Dendritic cell treated with granulocyte-macrophage colony-stimulating factor and Interleukin-4, amounts not matched to agents 40 ng/mL and 50 ng/mL, for 4 days (primary cell): ENCODE measurements at regions not wholly inside any gene's neighbourhood (a gene's known extent, or its start where the extent isn't known, plus 50 kb on each side); places are given as distances from the start of the nearest gene placed in this dataset.

Experiments used
- H3K27ac Mint-ChIP-seq: one replicate; pipeline ENCODE4 v1.8.0; 2022; ENCODE audit warnings: mild to moderate bottlenecking, mixed read lengths
- H3K27me3 Mint-ChIP-seq: one replicate; pipeline ENCODE4 v1.8.0; 2022; ENCODE audit warnings: mild to moderate bottlenecking, mixed read lengths
- H3K36me3 Mint-ChIP-seq: one replicate; pipeline ENCODE4 v1.8.0; 2022; ENCODE audit warnings: low read depth, mixed read lengths
- H3K4me1 Mint-ChIP-seq: one replicate; pipeline ENCODE4 v1.8.0; 2022; ENCODE audit warnings: low read depth, mixed read lengths
- H3K4me3 Mint-ChIP-seq: one replicate; pipeline ENCODE4 v1.8.0; 2022; ENCODE audit warnings: mild to moderate bottlenecking, moderate library complexity, mixed read lengths
- H3K9me3 Mint-ChIP-seq: one replicate; pipeline ENCODE4 v1.8.0; 2022; ENCODE audit warnings: mixed read lengths
- intact Hi-C: fragments of 100-400 bp; cut with micrococcal nuclease; formaldehyde crosslinking; loops from one replicate; pipeline ENCODE4 v1.15.0; 2022

- intact Hi-C loops: no loop called here
- peaks cover 27% of the 10 kb centered on the region for H3K9me3 Mint-ChIP-seq
- no peak overlapping the region for H3K4me3 Mint-ChIP-seq
- no peaks in the 10 kb centered on the region for H3K27me3 Mint-ChIP-seq
- H3K36me3 Mint-ChIP-seq: no peaks in the 10 kb centered on the region
- H3K27ac Mint-ChIP-seq: no peak overlapping the region
- H3K4me1 Mint-ChIP-seq: peaks cover 18% of the 10 kb centered on the region
Observed at GRCh38 chr7:132654150-132654549, 77.9 kb upstream of the PLXNA4 start.

GRCh38 chr7:132653366-132653930, 77.2 kb upstream of the PLXNA4 start:
- peaks cover 23% of the 10 kb centered on the region for H3K9me3 Mint-ChIP-seq
- H3K4me3 Mint-ChIP-seq: no peak overlapping the region
- intact Hi-C loops: no loop called here
- no peak overlapping the region for H3K27ac Mint-ChIP-seq
- no peaks in the 10 kb centered on the region for H3K36me3 Mint-ChIP-seq
- H3K27me3 Mint-ChIP-seq: no peaks in the 10 kb centered on the region
- peaks cover 18% of the 10 kb centered on the region for H3K4me1 Mint-ChIP-seq

DNA sequence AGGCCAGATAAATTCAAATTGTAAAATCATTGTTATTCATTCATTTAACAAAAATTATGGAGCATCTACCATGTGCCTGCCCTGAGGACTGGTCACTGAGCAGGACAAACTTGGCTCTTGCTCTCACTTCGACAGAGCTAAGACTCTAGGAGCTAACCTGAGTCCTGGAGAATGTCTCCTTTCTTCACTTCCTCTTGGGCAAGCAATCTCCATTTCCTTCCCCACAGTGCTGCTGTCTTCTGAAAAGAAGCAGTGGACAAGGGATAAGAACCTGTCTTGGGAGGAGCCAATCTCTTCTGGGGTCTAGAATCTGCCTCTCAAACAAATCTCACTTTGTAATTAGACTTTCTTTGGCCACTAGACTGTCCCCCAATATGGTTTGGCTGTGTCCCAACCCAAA, 76.2 kb upstream of the PLXNA4 start:
- Mint-ChIP-seq H3K4me1 (peaks cover 18% of the 10 kb centered on the region), H3K27me3 (no peaks in the 10 kb centered on the region), H3K9me3 (peaks cover 14% of the 10 kb centered on the region), H3K27ac (no peak overlapping the region), H3K4me3 (no peak overlapping the region), H3K36me3 (no peaks in the 10 kb centered on the region)
- intact Hi-C loops: no loop called here

- H3K36me3 Mint-ChIP-seq: no peaks in the 10 kb centered on the region
- H3K9me3 Mint-ChIP-seq: peaks cover 6% of the 10 kb centered on the region
- H3K4me1 Mint-ChIP-seq: peaks cover 11% of the 10 kb centered on the region
- H3K4me3 Mint-ChIP-seq: no peak overlapping the region
- no peak overlapping the region for H3K27ac Mint-ChIP-seq
- no peaks in the 10 kb centered on the region for H3K27me3 Mint-ChIP-seq
- intact Hi-C loops: no loop called here
Observed at GRCh38 chr7:132650498-132650897, 74.2 kb upstream of the PLXNA4 start.

- H3K27ac Mint-ChIP-seq: no peak overlapping the region
- no peaks in the 10 kb centered on the region for H3K27me3 Mint-ChIP-seq
- peaks cover 5% of the 10 kb centered on the region for H3K4me1 Mint-ChIP-seq
- no peaks in the 10 kb centered on the region for H3K9me3 Mint-ChIP-seq
- H3K4me3 Mint-ChIP-seq: no peak overlapping the region
- intact Hi-C loops: no loop called here
- H3K36me3 Mint-ChIP-seq: no peaks in the 10 kb centered on the region
Observed at GRCh38 chr7:132647311-132647710, 71.0 kb upstream of the PLXNA4 start.

DNA sequence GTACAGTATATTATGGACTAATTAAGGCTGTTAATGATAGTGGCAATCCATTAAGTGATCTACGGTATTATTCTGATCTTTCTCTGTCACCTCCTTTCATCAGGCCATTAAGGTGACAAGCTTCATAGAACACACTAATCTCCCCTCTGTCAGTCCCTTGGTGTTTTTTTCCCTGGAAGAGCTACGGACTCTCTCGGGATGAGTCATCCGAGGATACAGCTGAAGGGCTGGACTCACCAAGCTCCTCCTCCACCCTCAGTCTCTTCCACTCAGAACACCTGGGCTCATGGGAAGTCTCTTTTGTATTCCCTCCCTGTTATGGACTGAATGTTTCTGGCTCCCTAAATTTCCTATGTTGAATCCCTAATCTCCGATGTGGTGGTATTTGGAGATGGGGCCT, 69.8 kb upstream of the PLXNA4 start:
- Mint-ChIP-seq H3K4me3 (no peak overlapping the region), H3K27me3 (no peaks in the 10 kb centered on the region), H3K27ac (no peak overlapping the region), H3K36me3 (no peaks in the 10 kb centered on the region), H3K4me1 (no peaks in the 10 kb centered on the region), H3K9me3 (no peaks in the 10 kb centered on the region)
- intact Hi-C loops: no loop called here

DNA sequence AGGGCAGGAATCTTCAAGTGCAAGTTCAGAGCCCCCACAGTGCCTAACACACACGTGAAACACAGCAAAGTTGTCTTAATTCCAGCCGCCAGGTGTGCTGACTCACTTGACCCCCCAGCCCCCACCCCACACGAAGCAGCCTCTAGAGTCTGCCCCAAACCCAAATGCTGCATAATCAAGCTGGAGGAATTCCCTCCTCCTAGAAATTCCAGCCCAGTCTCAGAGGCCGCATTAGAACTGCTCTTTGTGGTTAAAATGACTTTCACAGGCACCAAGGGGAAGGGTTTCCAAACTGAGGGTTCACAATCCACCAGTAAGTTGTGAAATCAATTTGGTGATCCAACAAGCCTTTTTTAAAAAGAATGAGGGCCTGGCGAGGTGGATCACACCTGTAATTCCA, 67.0 kb upstream of the PLXNA4 start:
- Mint-ChIP-seq H3K4me3 (no peak overlapping the region), H3K27me3 (no peaks in the 10 kb centered on the region), H3K27ac (no peak overlapping the region), H3K4me1 (no peaks in the 10 kb centered on the region), H3K36me3 (no peaks in the 10 kb centered on the region), H3K9me3 (no peaks in the 10 kb centered on the region)
- intact Hi-C loops: no loop called here

DNA sequence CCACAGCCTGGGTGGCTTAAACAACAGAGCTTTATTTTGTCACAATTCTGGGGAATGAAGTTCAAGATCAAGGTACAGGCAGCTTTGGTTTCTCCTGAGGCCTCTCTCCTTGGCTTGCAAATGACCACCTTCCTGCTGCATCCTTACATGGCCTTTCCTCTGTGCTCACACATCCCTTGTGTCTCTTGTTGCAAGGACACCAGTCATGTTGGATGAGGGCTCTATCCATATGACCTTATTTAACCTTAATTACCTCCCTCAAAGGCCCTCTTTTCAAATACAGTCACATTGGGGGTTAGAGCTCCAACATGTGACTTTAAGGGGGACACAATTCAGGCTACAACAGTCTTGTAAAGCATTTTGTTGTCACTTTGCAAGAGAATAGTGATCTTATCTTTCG, 65.0 kb upstream of the PLXNA4 start:
- Mint-ChIP-seq H3K4me1 (no peaks in the 10 kb centered on the region), H3K4me3 (no peak overlapping the region), H3K36me3 (no peaks in the 10 kb centered on the region), H3K9me3 (no peaks in the 10 kb centered on the region), H3K27ac (no peak overlapping the region), H3K27me3 (peaks cover 2% of the 10 kb centered on the region)
- intact Hi-C loops: no loop called here

- intact Hi-C loops: no loop called here
- H3K4me1 Mint-ChIP-seq: no peaks in the 10 kb centered on the region
- no peaks in the 10 kb centered on the region for H3K36me3 Mint-ChIP-seq
- no peak overlapping the region for H3K27ac Mint-ChIP-seq
- H3K27me3 Mint-ChIP-seq: peaks cover 2% of the 10 kb centered on the region
- no peak overlapping the region for H3K4me3 Mint-ChIP-seq
- H3K9me3 Mint-ChIP-seq: no peaks in the 10 kb centered on the region
Observed at GRCh38 chr7:132639983-132640382, 63.7 kb upstream of the PLXNA4 start.

- H3K4me3 Mint-ChIP-seq: no peak overlapping the region
- no peaks in the 10 kb centered on the region for H3K36me3 Mint-ChIP-seq
- peaks cover 2% of the 10 kb centered on the region for H3K27me3 Mint-ChIP-seq
- H3K4me1 Mint-ChIP-seq: no peaks in the 10 kb centered on the region
- no peak overlapping the region for H3K27ac Mint-ChIP-seq
- intact Hi-C loops: no loop called here
- H3K9me3 Mint-ChIP-seq: no peaks in the 10 kb centered on the region
Observed at GRCh38 chr7:132638000-132638399, 61.7 kb upstream of the PLXNA4 start.

- intact Hi-C loops: no loop called here
- H3K27me3 Mint-ChIP-seq: peaks cover 2% of the 10 kb centered on the region
- no peaks in the 10 kb centered on the region for H3K36me3 Mint-ChIP-seq
- no peak overlapping the region for H3K27ac Mint-ChIP-seq
- H3K4me1 Mint-ChIP-seq: no peaks in the 10 kb centered on the region
- H3K9me3 Mint-ChIP-seq: no peaks in the 10 kb centered on the region
- H3K4me3 Mint-ChIP-seq: no peak overlapping the region
Observed at GRCh38 chr7:132636581-132636980, 60.3 kb upstream of the PLXNA4 start.

- no peaks in the 10 kb centered on the region for H3K9me3 Mint-ChIP-seq
- H3K27ac Mint-ChIP-seq: no peak overlapping the region
Observed at GRCh38 chr7:132635127-132635526, 58.9 kb upstream of the PLXNA4 start.

DNA sequence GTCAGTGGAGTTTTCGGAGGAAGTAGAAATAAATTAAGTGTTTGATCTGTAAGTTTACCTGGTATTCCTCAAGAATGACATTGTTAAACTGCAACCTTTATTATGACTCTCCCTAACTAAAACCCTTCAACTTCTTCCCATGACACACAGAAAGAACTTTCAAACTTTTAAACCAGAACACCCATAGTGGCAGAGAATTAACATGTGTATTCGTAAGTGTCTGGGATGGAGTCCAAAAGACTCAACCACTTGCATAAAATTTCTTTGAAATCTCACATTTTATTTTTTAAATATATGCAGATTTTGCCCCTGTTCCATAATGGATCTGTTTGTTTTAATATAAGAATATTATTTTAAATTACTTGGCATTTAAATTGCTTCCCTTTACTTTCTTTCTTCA, 54.6 kb upstream of the PLXNA4 start:
- no peaks in the 10 kb centered on the region for H3K9me3 Mint-ChIP-seq
- H3K27ac Mint-ChIP-seq: peak overlapping the region; percentile 76

More at GRCh38 chr7:132635127-132635526, 58.9 kb upstream of the PLXNA4 start:
- no peaks in the 10 kb centered on the region for H3K36me3 Mint-ChIP-seq
- peaks cover 2% of the 10 kb centered on the region for H3K27me3 Mint-ChIP-seq
- peaks cover 7% of the 10 kb centered on the region for H3K4me1 Mint-ChIP-seq
- H3K4me3 Mint-ChIP-seq: no peak overlapping the region
- intact Hi-C loops: no loop called here

More for the DNA sequence above, 54.6 kb upstream of the PLXNA4 start:
- Mint-ChIP-seq H3K4me1 (peaks cover 15% of the 10 kb centered on the region), H3K36me3 (no peaks in the 10 kb centered on the region), H3K27me3 (no peaks in the 10 kb centered on the region), H3K4me3 (no peak overlapping the region)
- intact Hi-C loops: no loop called here
